Body of pancreas (tissue), 4 donors: ENCODE measurements at regions not wholly inside any gene's neighbourhood (a gene's known extent, or its start where the extent isn't known, plus 50 kb on each side); places are given as distances from the start of the nearest gene placed in this dataset.

ENCODE experiments used
- ATAC-seq: fragments of 150-250 bp; one replicate; pipeline ENCODE4 v1.9.1; 2016
- DNase-seq, 4 donors: peaks; one replicate each; pipeline ENCODE4 v3.0.0-alpha.2; 2019
- H3K27ac ChIP-seq, 4 donors: fragments of 200-600 bp; sonication (generic); 1 replicate in 3 of 4; 2 replicates in 1 of 4; pipeline versions ENCODE4 v1.5.1 to v1.6.1; 2016 to 2019; ENCODE audit warnings: mild to moderate bottlenecking in 1 of 4, mixed read lengths in 1 of 4, moderate library complexity in 1 of 4
- H3K27me3 ChIP-seq, 2 donors: fragments of 200-600 bp; sonication (generic); one replicate each; pipeline ENCODE4 v1.6.0; 2016; ENCODE audit warnings: mild to moderate bottlenecking in 1 of 2
- H3K36me3 ChIP-seq, 2 donors: fragments of 200-600 bp; sonication (generic); replicated peaks in 1 of 2; 2 replicates each; pipeline ENCODE4 v1.5.1; 2016; ENCODE audit warnings: low read depth in 2 of 2; ENCODE audit not compliant: insufficient read depth in 1 of 2
- H3K4me1 ChIP-seq: fragments of 200-600 bp; sonication (generic); one replicate; pipeline ENCODE4 v1.6.0; 2016
- H3K4me3 ChIP-seq, 2 donors: fragments of 200-600 bp; sonication (generic); 1 replicate in 1 of 2; 2 replicates in 1 of 2; pipeline ENCODE4 v1.5.1; 2016 to 2019
- H3K9me3 ChIP-seq, 3 donors: fragments of 200-600 bp; sonication (generic); 1 replicate in 2 of 3; 2 replicates in 1 of 3; pipeline ENCODE4 v1.5.1; 2016
- CTCF ChIP-seq, 7 experiments: fragments of 450-650 bp in 4 of 7; fragments of 200-600 bp in 3 of 7; sonication (generic) in 3 of 7; IDR thresholded peaks; one replicate each; pipeline ENCODE4 v1.5.1; 2016 to 2019; ENCODE audit warnings: antibody characterized with exemption in 7 of 7
- POLR2A ChIP-seq, 3 donors: fragments of 450-650 bp; IDR thresholded peaks; one replicate each; pipeline ENCODE4 v1.6.1; 2016; ENCODE audit warnings: antibody characterized with exemption in 3 of 3, mild to moderate bottlenecking in 2 of 3
- WGBS, 2 donors: methylation state at CpG; one replicate each; pipeline ENCODE4 v1.1.5; 2017; 5-methylcytosine and 5-hydroxymethylcytosine counted together
- intact Hi-C: fragments of 100-400 bp; cut with DNase I; formaldehyde crosslinking; loops from one replicate; pipeline ENCODE4 v1.15.1; 2023

- Histone ChIP-seq H3K27ac (no peak overlapping the region), H3K27me3 (no peaks in the 10 kb centered on the region), H3K9me3 (no peaks in the 10 kb centered on the region), H3K36me3 (no peaks in the 10 kb centered on the region), H3K4me3 (no peak overlapping the region), H3K4me1 (no peaks in the 10 kb centered on the region)
- 51 to 58% methylated on average over 2 of the region's 2 CpGs for whole genome bisulfite sequencing, 2 donors
- TF ChIP-seq CTCF (IDR thresholded peaks at IDR 0.05) (no peak), POLR2A (IDR thresholded peaks at IDR 0.05) (no peak)
- DNase-seq: no peak
- ATAC-seq: no peak
- intact Hi-C loops: no loop called here
Measured at GRCh38 chr6:81553216-81553615, 199.3 kb downstream of the TENT5A start.

- ATAC-seq: no peak
Measured at GRCh38 chr6:81552644-81553043, 199.8 kb downstream of the TENT5A start.

GRCh38 chr6:81547149-81547548 lies 205.3 kb downstream of the TENT5A start:
- TF ChIP-seq CTCF (IDR thresholded peaks at IDR 0.05) (no peak), POLR2A (IDR thresholded peaks at IDR 0.05) (no peak)
- Histone ChIP-seq H3K27me3 (no peaks in the 10 kb centered on the region), H3K4me1 (no peaks in the 10 kb centered on the region), H3K36me3 (no peaks in the 10 kb centered on the region), H3K27ac (no peak overlapping the region), H3K4me3 (no peak overlapping the region), H3K9me3 (no peaks in the 10 kb centered on the region)
- no peak for DNase-seq
- 79 to 85% methylated on average over 3 of the region's 3 CpGs for WGBS, 2 donors
- ATAC-seq: no peak
- intact Hi-C loops: no loop called here

More at GRCh38 chr6:81552644-81553043, 199.8 kb downstream of the TENT5A start:
- Histone ChIP-seq H3K4me3 (no peak overlapping the region), H3K27me3 (no peaks in the 10 kb centered on the region), H3K9me3 (no peaks in the 10 kb centered on the region), H3K4me1 (no peaks in the 10 kb centered on the region), H3K36me3 (no peaks in the 10 kb centered on the region), H3K27ac (no peak overlapping the region)
- no peak for DNase-seq
- intact Hi-C loops: no loop called here
- TF ChIP-seq CTCF (IDR thresholded peaks at IDR 0.05): no peak
- TF ChIP-seq POLR2A (IDR thresholded peaks at IDR 0.05): no peak
- 48 to 49% methylated on average over 3 of the region's 3 CpGs for WGBS, 2 donors

GRCh38 chr6:81534934-81535465 lies 217.5 kb downstream of the TENT5A start:
- no peak for TF ChIP-seq CTCF (IDR thresholded peaks at IDR 0.05)
- TF ChIP-seq POLR2A (IDR thresholded peaks at IDR 0.05): no peak
- intact Hi-C loops: no loop called here
- Histone ChIP-seq H3K9me3 (no peaks in the 10 kb centered on the region), H3K36me3 (no peaks in the 10 kb centered on the region), H3K4me3 (no peak overlapping the region), H3K4me1 (no peaks in the 10 kb centered on the region), H3K27ac (no peak overlapping the region), H3K27me3 (no peaks in the 10 kb centered on the region)
- 63 to 73% methylated on average over 2 of the region's 2 CpGs for WGBS, 2 donors
- ATAC-seq (no peak), DNase-seq (no peak)

- ATAC-seq (no peak), DNase-seq (no peak)
- Histone ChIP-seq H3K9me3 (no peaks in the 10 kb centered on the region), H3K4me1 (no peaks in the 10 kb centered on the region), H3K4me3 (no peak overlapping the region), H3K27ac (no peak overlapping the region), H3K27me3 (no peaks in the 10 kb centered on the region), H3K36me3 (no peaks in the 10 kb centered on the region)
- WGBS, 2 donors: 57 to 62% methylated on average over 3 of the region's 3 CpGs
- TF ChIP-seq CTCF (IDR thresholded peaks at IDR 0.05) (no peak), POLR2A (IDR thresholded peaks at IDR 0.05) (no peak)
- intact Hi-C loops: no loop called here
Measured at GRCh38 chr6:81531869-81532561, 220.5 kb downstream of the TENT5A start.
